HepG2 (cell line): ENCODE measurements at regions not wholly inside any gene's neighbourhood (a gene's known extent, or its start where the extent isn't known, plus 50 kb on each side); places are given as distances from the start of the nearest gene placed in this dataset.

Source experiments
- ATAC-seq: fragments of 200-7000 bp; cut with Tn5 transposase; 3 replicates; pipeline ENCODE4 v1.9.1; 2020; ENCODE audit warnings: mild to moderate bottlenecking, moderate library complexity
- BruUV-seq: library from RNA; stranded (reverse); fragments of 400-500 nt; replicated peaks from 2 replicates; lab custom pipeline; 2021; lab: Mats Ljungman, UMichigan
- CTCF ChIA-PET: fragments of 300-600 bp; formaldehyde crosslinking; extraction: SDS; loops from one replicate; lab custom pipeline; 2021; ENCODE audit warnings: low total read pairs, inconsistent platforms, low intra/inter-chr PET ratio; lab: Yijun Ruan, JAX
- POLR2A ChIA-PET: fragments of 350-600 bp; sonication (Branson Sonifier 250); formaldehyde crosslinking; loops from one replicate; lab custom pipeline; 2020; ENCODE audit warnings: antibody characterized with exemption, inconsistent platforms; lab: Yijun Ruan, JAX
- DNase-seq: peaks from one replicate; pipeline ENCODE4 v3.0.0-alpha.2; 2015; ENCODE audit warnings: low spot score
- FAIRE-seq: peaks from 3 replicates; lab custom pipeline; 2011; peaks lifted over from hg19 to GRCh38; lab: Jason Lieb, UNC
- H2AFZ ChIP-seq: one replicate; pipeline ENCODE4 v1.6.1; 2011; ENCODE audit warnings: low read length, inconsistent platforms
- H3K27ac ChIP-seq: fragments of 300-600 bp; 3 replicates; pipeline ENCODE4 v1.8.0; 2011; ENCODE audit warnings: mixed run types, mild to moderate bottlenecking, mixed read lengths, low read length, inconsistent platforms; ENCODE audit not compliant: insufficient read depth; ENCODE audit errors: extremely low read length
- H3K27me3 ChIP-seq, 2 experiments: fragments of 200-600 bp in 1 of 2; 2 replicates in 1 of 2; 3 replicates in 1 of 2; pipeline versions ENCODE4 v1.6.0 to v1.8.0; 2011; ENCODE audit warnings: low read length in 2 of 2, mild to moderate bottlenecking in 2 of 2, moderate library complexity in 2 of 2, inconsistent platforms in 1 of 2; ENCODE audit not compliant: insufficient read depth in 2 of 2, control insufficient read depth in 1 of 2
- H3K36me3 ChIP-seq, 2 experiments: fragments of 200-600 bp in 1 of 2; replicated peaks in 1 of 2; 2 replicates in 1 of 2; 3 replicates in 1 of 2; pipeline versions ENCODE4 v1.5.1 to v1.8.0; 2011; ENCODE audit warnings: low read length in 2 of 2, inconsistent platforms in 1 of 2; ENCODE audit not compliant: insufficient read depth in 2 of 2, control insufficient read depth in 1 of 2
- H3K4me1 ChIP-seq: 2 replicates; pipeline ENCODE4 v1.5.1; 2012; ENCODE audit warnings: low read length, inconsistent platforms; ENCODE audit not compliant: insufficient read depth
- H3K4me2 ChIP-seq: 2 replicates; pipeline ENCODE4 v1.6.0; 2011; ENCODE audit warnings: low read depth, low read length, inconsistent platforms
- H3K4me3 ChIP-seq, 3 experiments: fragments of 200-600 bp in 1 of 3; sonication (generic), shearing (Covaris generic) in 1 of 3; replicated peaks in 1 of 3; 2 replicates each; pipeline ENCODE4 v1.5.1; 2011 to 2016; ENCODE audit warnings: low read length in 3 of 3, inconsistent platforms in 2 of 3, low read depth in 2 of 3, mild to moderate bottlenecking in 2 of 3, control low read depth in 1 of 3, mixed read lengths in 1 of 3; ENCODE audit not compliant: insufficient read depth in 1 of 3
- H3K79me2 ChIP-seq: one replicate; pipeline ENCODE4 v1.6.1; 2011; ENCODE audit warnings: low read length, inconsistent platforms; ENCODE audit not compliant: insufficient read depth
- H3K9ac ChIP-seq: 2 replicates; pipeline ENCODE4 v1.6.0; 2011; ENCODE audit warnings: mild to moderate bottlenecking, low read depth, low read length, inconsistent platforms; ENCODE audit not compliant: insufficient read depth
- H3K9me3 ChIP-seq: 2 replicates; pipeline ENCODE4 v1.5.1; 2012; ENCODE audit warnings: mild to moderate bottlenecking, low read length
- H4K20me1 ChIP-seq: 2 replicates; pipeline ENCODE4 v1.6.0; 2011; ENCODE audit warnings: inconsistent platforms, mild to moderate bottlenecking, low read length, moderate library complexity; ENCODE audit not compliant: insufficient read depth
- KLF13 ChIP-seq: sonication (generic); formaldehyde crosslinking; IDR thresholded peaks from 2 replicates; pipeline ENCODE4 v1.4.0; 2020; ENCODE audit warnings: mild to moderate bottlenecking, missing genetic modification reagents
- RBFOX2 ChIP-seq: fragments of 200-400 bp; formaldehyde crosslinking; IDR thresholded peaks from 2 replicates; pipeline ENCODE4 v1.6.1; 2017; ENCODE audit warnings: low read depth, mild to moderate bottlenecking, low read length
- ZFP1 ChIP-seq: IDR thresholded peaks from 2 replicates; pipeline ENCODE4 v1.6.1; 2016
- ZNF556 ChIP-seq: sonication (generic); formaldehyde crosslinking; IDR thresholded peaks from 2 replicates; pipeline ENCODE4 v1.4.0; 2020; ENCODE audit warnings: mild to moderate bottlenecking, missing genetic modification reagents, borderline replicate concordance
- in situ Hi-C: cut with HindIII; loops from 2 replicates; pipeline ENCODE4 v1.10.0; 2017; ENCODE audit warnings: low pct_unique_long_range_greater_than_20kb; ENCODE audit not compliant: extremely low pct_ligation_motif_present
- intact Hi-C: fragments of 100-400 bp; cut with micrococcal nuclease; formaldehyde crosslinking; loops from one replicate; pipeline ENCODE4 v1.10.0; 2022; ENCODE audit not compliant: unreplicated experiment
- TF ChIP-seq, protein P1 (sequence below), 2 experiments: IDR thresholded peaks; 2 replicates each; pipeline ENCODE4 v1.6.1; 2011 to 2012; ENCODE audit warnings: low read length in 2 of 2, borderline replicate concordance in 1 of 2, low read depth in 1 of 2, mild to moderate bottlenecking in 1 of 2, moderate library complexity in 1 of 2
- TF ChIP-seq, protein P2 (sequence below): sonication (generic); formaldehyde crosslinking; IDR thresholded peaks from 2 replicates; pipeline ENCODE4 v1.4.0; 2020; ENCODE audit warnings: missing genetic modification reagents

DNA sequence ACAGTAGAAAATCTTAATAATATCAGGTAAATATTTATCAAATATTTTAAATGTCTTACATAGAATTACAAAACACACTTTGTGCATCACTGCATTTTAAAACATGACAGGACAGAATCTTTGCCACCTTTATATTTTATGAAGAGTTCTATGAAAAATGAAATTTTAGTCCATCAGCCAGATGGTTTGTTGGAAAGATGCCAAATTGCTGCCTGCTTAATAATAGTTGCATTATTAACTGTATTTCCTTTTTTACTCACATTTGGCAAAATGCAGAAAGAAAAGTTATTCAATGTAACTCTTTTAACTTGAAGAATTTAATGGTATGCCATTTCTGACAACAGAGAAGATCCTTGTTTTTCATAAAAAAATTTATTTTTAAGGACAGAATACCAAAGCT, 1271.6 kb downstream of the NSUN3 start:
- BruUV-seq, result no TSS peak
- no peak for FAIRE-seq
- H3K27me3 ChIP-seq, result no peaks in the 10 kb centered on the region
- TF ChIP-seq RBFOX2, result no peak
- no peak for TF ChIP-seq ZFP1 (CRISPR knock-in tag)
- TF ChIP-seq, protein P1, sequence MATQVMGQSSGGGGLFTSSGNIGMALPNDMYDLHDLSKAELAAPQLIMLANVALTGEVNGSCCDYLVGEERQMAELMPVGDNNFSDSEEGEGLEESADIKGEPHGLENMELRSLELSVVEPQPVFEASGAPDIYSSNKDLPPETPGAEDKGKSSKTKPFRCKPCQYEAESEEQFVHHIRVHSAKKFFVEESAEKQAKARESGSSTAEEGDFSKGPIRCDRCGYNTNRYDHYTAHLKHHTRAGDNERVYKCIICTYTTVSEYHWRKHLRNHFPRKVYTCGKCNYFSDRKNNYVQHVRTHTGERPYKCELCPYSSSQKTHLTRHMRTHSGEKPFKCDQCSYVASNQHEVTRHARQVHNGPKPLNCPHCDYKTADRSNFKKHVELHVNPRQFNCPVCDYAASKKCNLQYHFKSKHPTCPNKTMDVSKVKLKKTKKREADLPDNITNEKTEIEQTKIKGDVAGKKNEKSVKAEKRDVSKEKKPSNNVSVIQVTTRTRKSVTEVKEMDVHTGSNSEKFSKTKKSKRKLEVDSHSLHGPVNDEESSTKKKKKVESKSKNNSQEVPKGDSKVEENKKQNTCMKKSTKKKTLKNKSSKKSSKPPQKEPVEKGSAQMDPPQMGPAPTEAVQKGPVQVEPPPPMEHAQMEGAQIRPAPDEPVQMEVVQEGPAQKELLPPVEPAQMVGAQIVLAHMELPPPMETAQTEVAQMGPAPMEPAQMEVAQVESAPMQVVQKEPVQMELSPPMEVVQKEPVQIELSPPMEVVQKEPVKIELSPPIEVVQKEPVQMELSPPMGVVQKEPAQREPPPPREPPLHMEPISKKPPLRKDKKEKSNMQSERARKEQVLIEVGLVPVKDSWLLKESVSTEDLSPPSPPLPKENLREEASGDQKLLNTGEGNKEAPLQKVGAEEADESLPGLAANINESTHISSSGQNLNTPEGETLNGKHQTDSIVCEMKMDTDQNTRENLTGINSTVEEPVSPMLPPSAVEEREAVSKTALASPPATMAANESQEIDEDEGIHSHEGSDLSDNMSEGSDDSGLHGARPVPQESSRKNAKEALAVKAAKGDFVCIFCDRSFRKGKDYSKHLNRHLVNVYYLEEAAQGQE (IDR thresholded peaks at IDR 0.05; ENCODE audit: borderline replicate concordance in 1 of 2, low read depth in 1 of 2, low read length in 2 of 2), result no peak
- no peak for TF ChIP-seq KLF13 (CRISPR knock-in tag)
- TF ChIP-seq ZNF556 (CRISPR knock-in tag), result no peak
- TF ChIP-seq, protein P2, sequence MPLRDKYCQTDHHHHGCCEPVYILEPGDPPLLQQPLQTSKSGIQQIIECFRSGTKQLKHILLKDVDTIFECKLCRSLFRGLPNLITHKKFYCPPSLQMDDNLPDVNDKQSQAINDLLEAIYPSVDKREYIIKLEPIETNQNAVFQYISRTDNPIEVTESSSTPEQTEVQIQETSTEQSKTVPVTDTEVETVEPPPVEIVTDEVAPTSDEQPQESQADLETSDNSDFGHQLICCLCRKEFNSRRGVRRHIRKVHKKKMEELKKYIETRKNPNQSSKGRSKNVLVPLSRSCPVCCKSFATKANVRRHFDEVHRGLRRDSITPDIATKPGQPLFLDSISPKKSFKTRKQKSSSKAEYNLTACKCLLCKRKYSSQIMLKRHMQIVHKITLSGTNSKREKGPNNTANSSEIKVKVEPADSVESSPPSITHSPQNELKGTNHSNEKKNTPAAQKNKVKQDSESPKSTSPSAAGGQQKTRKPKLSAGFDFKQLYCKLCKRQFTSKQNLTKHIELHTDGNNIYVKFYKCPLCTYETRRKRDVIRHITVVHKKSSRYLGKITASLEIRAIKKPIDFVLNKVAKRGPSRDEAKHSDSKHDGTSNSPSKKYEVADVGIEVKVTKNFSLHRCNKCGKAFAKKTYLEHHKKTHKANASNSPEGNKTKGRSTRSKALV (CRISPR knock-in tag), result no peak
- TF ChIP-seq, all 625 proteins: peak for 0
- ATAC-seq (no peak), DNase-seq (no peak)
- Histone ChIP-seq H3K79me2 (no peaks in the 10 kb centered on the region), H3K4me3 (no peak overlapping the region), H2AFZ (no peak overlapping the region), H3K4me2 (no peak overlapping the region), H3K4me1 (no peaks in the 10 kb centered on the region), H3K27ac (no peak overlapping the region), H3K9me3 (no peaks in the 10 kb centered on the region), H3K9ac (no peak overlapping the region), H4K20me1 (no peaks in the 10 kb centered on the region), H3K36me3 (no peaks in the 10 kb centered on the region)
- intact Hi-C loops, result loop anchor here (5.0 kb wide), 1 partner anchor 1988 kb away; no protein-coding TSS in a partner anchor
- ChIA-PET POLR2A (no interaction called here), CTCF (no interaction called here)
- in situ Hi-C loops, result no loop called here
